ENCODE measurements at regions not wholly inside any gene's neighbourhood (a gene's known extent, or its start where the extent isn't known, plus 50 kb on each side); places are given as distances from the start of the nearest gene placed in this dataset.

- Histone ChIP-seq H3K36me3 (no peaks in the 10 kb centered on the region), H3K9me3 (no peaks in the 10 kb centered on the region), H3K27ac (no peak overlapping the region), H3K4me1 (no peaks in the 10 kb centered on the region), H3K4me3 (no peak overlapping the region), H3K27me3 (ENCODE audit: low read depth) (no peaks in the 10 kb centered on the region)
- ATAC-seq (no peak), DNase-seq (no peak)
- TF ChIP-seq CTCF (IDR thresholded peaks at IDR 0.05), result no peak
- intact Hi-C loops (cut with DNase I), result no loop called here
These were observed 208.3 kb upstream of the ITGA1 start for GRCh38 chr5:52579391-52579790.

GRCh38 chr5:52580921-52581320 lies 206.8 kb upstream of the ITGA1 start:
- no peaks in the 10 kb centered on the region for H3K4me1 ChIP-seq
- no peak overlapping the region for H3K4me3 ChIP-seq
- DNase-seq (no peak), ATAC-seq (no peak)
- H3K27me3 ChIP-seq (ENCODE audit: low read depth), result no peaks in the 10 kb centered on the region
- H3K9me3 ChIP-seq, result no peaks in the 10 kb centered on the region
- no peak overlapping the region for H3K27ac ChIP-seq
- intact Hi-C loops (cut with DNase I), result no loop called here
- H3K36me3 ChIP-seq, result no peaks in the 10 kb centered on the region
- no peak for TF ChIP-seq CTCF (IDR thresholded peaks at IDR 0.05)

DNA sequence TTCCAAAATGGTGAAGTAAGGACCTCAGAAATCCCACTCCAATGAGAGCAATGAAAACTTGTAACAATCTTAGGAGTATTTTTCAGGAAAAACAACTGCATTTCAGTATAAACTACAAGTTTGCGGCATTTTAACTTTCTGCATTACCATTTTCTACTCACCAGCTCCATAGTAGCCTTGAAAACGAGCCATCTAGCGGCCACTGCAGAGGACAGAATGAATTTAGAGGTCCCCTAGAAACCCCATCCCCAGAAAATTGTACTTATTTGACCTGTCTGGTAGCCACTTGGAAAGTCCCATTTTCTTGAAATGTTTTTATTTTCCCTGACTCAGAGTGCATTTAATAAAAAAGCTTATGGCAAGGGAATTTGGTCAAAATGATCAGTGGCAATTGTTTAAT lies 205.4 kb upstream of the ITGA1 start:
- intact Hi-C loops (cut with DNase I), result no loop called here
- Histone ChIP-seq H3K9me3 (no peaks in the 10 kb centered on the region), H3K36me3 (no peaks in the 10 kb centered on the region), H3K27ac (no peak overlapping the region), H3K27me3 (ENCODE audit: low read depth) (no peaks in the 10 kb centered on the region), H3K4me1 (no peaks in the 10 kb centered on the region), H3K4me3 (no peak overlapping the region)
- DNase-seq, result no peak
- TF ChIP-seq CTCF (IDR thresholded peaks at IDR 0.05), result no peak
- no peak for ATAC-seq

- Histone ChIP-seq H3K4me1 (no peaks in the 10 kb centered on the region), H3K27ac (no peak overlapping the region), H3K9me3 (no peaks in the 10 kb centered on the region), H3K27me3 (ENCODE audit: low read depth) (no peaks in the 10 kb centered on the region), H3K4me3 (no peak overlapping the region), H3K36me3 (no peaks in the 10 kb centered on the region)
- DNase-seq, result no peak
- ATAC-seq, result no peak
- intact Hi-C loops (cut with DNase I), result no loop called here
- TF ChIP-seq CTCF (IDR thresholded peaks at IDR 0.05), result no peak
These were observed 200.6 kb upstream of the ITGA1 start for GRCh38 chr5:52587131-52587530.

GRCh38 chr5:52597625-52598024 lies 190.1 kb upstream of the ITGA1 start:
- ATAC-seq, result no peak
- intact Hi-C loops (cut with DNase I), result no loop called here
- Histone ChIP-seq H3K9me3 (no peaks in the 10 kb centered on the region), H3K4me3 (no peak overlapping the region), H3K27ac (no peak overlapping the region), H3K4me1 (no peaks in the 10 kb centered on the region), H3K27me3 (ENCODE audit: low read depth) (no peaks in the 10 kb centered on the region), H3K36me3 (no peaks in the 10 kb centered on the region)
- DNase-seq, result no peak
- TF ChIP-seq CTCF (IDR thresholded peaks at IDR 0.05), result no peak

DNA sequence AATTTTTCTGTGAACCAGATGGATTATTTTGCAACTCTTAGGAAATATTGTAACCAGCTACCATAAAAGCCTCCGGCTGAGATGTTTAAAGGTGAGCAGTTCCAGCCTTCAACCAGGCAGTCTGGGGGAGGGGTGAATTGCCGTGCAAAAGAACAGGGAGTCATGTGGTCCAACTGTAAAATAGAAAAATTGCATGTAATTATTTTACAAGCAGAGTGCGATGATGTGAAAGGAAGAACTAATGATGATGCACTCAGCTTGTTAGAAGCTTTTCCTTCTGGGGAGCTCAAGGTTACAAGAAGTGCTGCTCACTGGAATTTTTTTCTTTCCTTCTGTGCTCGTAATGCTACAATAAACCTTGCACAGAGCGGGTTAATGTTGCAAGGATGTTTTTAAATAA lies 188.7 kb upstream of the ITGA1 start:
- no peak for TF ChIP-seq CTCF (IDR thresholded peaks at IDR 0.05)
- no peaks in the 10 kb centered on the region for H3K4me1 ChIP-seq
- no peaks in the 10 kb centered on the region for H3K9me3 ChIP-seq
- no peak overlapping the region for H3K27ac ChIP-seq
- no peaks in the 10 kb centered on the region for H3K36me3 ChIP-seq
- DNase-seq (no peak), ATAC-seq (no peak)
- intact Hi-C loops (cut with DNase I), result no loop called here
- no peaks in the 10 kb centered on the region for H3K27me3 ChIP-seq (ENCODE audit: low read depth)
- no peak overlapping the region for H3K4me3 ChIP-seq

Data from lower lobe of right lung (tissue), 2 donors.